ENCODE measurements at regions not wholly inside any gene's neighbourhood (a gene's known extent, or its start where the extent isn't known, plus 50 kb on each side); places are given as distances from the start of the nearest gene placed in this dataset.

GRCh38 chr12:30126944-30127343 is 343.2 kb upstream of the TMTC1 start:
- no peak for TF ChIP-seq EZH2phosphoT487 (IDR thresholded peaks at IDR 0.05; ENCODE audit: borderline replicate concordance, low read length)
- TF ChIP-seq EZH2 (IDR thresholded peaks at IDR 0.05; ENCODE audit: low read length, unreplicated experiment), result no peak
- TF ChIP-seq CTCF (conservative IDR thresholded peaks at IDR 0.05; ENCODE audit: low read depth, low read length), result no peak
- Histone ChIP-seq H3K9ac (ENCODE audit: low read length) (no peak overlapping the region), H3K79me2 (ENCODE audit: low read length) (no peaks in the 10 kb centered on the region), H3K4me3 (ENCODE audit: low read length) (no peak overlapping the region), H3K36me3 (ENCODE audit: low read depth, low read length) (no peaks in the 10 kb centered on the region), H2AFZ (ENCODE audit: low read length) (no peak overlapping the region), H3F3A (ENCODE audit: low read length, unreplicated experiment) (no peaks in the 10 kb centered on the region), H3K27ac (ENCODE audit: low read length) (no peak overlapping the region), H3K9me2 (replicated peaks; ENCODE audit: low read length) (no peaks in the 10 kb centered on the region), H3K27me3 (ENCODE audit: low read length) (no peaks in the 10 kb centered on the region), H3K9me3 (ENCODE audit: low read length) (no peaks in the 10 kb centered on the region), H3K4me1 (ENCODE audit: insufficient read depth, low read length) (no peaks in the 10 kb centered on the region), H4K20me1 (ENCODE audit: low read length) (no peaks in the 10 kb centered on the region), H3K4me2 (ENCODE audit: low read length) (no peak overlapping the region)
- intact Hi-C loops (cut with micrococcal nuclease), result no loop called here
- no peak for ATAC-seq
- DNase-seq, result no peak
- ChIA-PET CTCF (no interaction called here), POLR2A (ENCODE audit: unreplicated experiment) (no interaction called here)
- BruUV-seq (replicated peaks), result no TSS peak

DNA sequence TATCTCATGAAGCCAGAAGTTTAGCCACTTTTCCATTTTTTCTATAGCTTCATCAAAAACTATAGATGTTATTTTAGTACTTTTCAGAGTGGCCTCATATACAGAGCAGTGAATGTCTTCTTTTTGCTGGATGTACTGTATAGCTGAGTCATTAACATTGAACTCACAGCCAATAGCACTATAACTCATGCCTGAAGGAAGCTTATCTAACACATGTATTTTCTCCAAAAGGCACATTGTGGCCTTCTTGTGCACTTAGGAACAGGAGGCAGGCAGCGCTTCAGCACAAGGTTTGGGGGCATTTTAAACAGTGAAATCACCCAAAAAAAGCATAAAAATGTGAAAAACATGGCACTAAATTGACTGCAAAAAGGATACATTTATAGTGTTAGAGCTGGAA is 336.8 kb upstream of the TMTC1 start:
- ATAC-seq, result no peak
- H2AFZ ChIP-seq (ENCODE audit: low read length), result no peak overlapping the region
- POLR2A ChIA-PET (ENCODE audit: unreplicated experiment), result no interaction called here
- no peak overlapping the region for H3K27ac ChIP-seq (ENCODE audit: low read length)
- no peaks in the 10 kb centered on the region for H3K4me1 ChIP-seq (ENCODE audit: insufficient read depth, low read length)
- no peak overlapping the region for H3K4me2 ChIP-seq (ENCODE audit: low read length)
- no peaks in the 10 kb centered on the region for H3K9me3 ChIP-seq (ENCODE audit: low read length)
- BruUV-seq (replicated peaks), result no TSS peak
- no peak for DNase-seq
- no peak overlapping the region for H3K9ac ChIP-seq (ENCODE audit: low read length)
- no peaks in the 10 kb centered on the region for H4K20me1 ChIP-seq (ENCODE audit: low read length)
- intact Hi-C loops (cut with micrococcal nuclease), result no loop called here
- H3K36me3 ChIP-seq (ENCODE audit: low read depth, low read length), result no peaks in the 10 kb centered on the region
- H3K27me3 ChIP-seq (ENCODE audit: low read length), result no peaks in the 10 kb centered on the region
- no peaks in the 10 kb centered on the region for H3K9me2 ChIP-seq (replicated peaks; ENCODE audit: low read length)
- CTCF ChIA-PET, result no interaction called here
- H3K4me3 ChIP-seq (ENCODE audit: low read length), result no peak overlapping the region
- TF ChIP-seq EZH2phosphoT487 (IDR thresholded peaks at IDR 0.05; ENCODE audit: borderline replicate concordance, low read length) (no peak), EZH2 (IDR thresholded peaks at IDR 0.05; ENCODE audit: low read length, unreplicated experiment) (no peak), CTCF (conservative IDR thresholded peaks at IDR 0.05; ENCODE audit: low read depth, low read length) (no peak)
- no peaks in the 10 kb centered on the region for H3K79me2 ChIP-seq (ENCODE audit: low read length)
- H3F3A ChIP-seq (ENCODE audit: low read length, unreplicated experiment), result no peaks in the 10 kb centered on the region

- H4K20me1 ChIP-seq (ENCODE audit: low read length), result no peaks in the 10 kb centered on the region
- ChIA-PET POLR2A (ENCODE audit: unreplicated experiment) (no interaction called here), CTCF (no interaction called here)
- intact Hi-C loops (cut with micrococcal nuclease), result no loop called here
- no peak overlapping the region for H2AFZ ChIP-seq (ENCODE audit: low read length)
- no peaks in the 10 kb centered on the region for H3K9me2 ChIP-seq (replicated peaks; ENCODE audit: low read length)
- ATAC-seq (no peak), DNase-seq (no peak)
- H3K4me1 ChIP-seq (ENCODE audit: insufficient read depth, low read length), result no peaks in the 10 kb centered on the region
- no peaks in the 10 kb centered on the region for H3K79me2 ChIP-seq (ENCODE audit: low read length)
- no peaks in the 10 kb centered on the region for H3F3A ChIP-seq (ENCODE audit: low read length, unreplicated experiment)
- no peaks in the 10 kb centered on the region for H3K27me3 ChIP-seq (ENCODE audit: low read length)
- H3K9me3 ChIP-seq (ENCODE audit: low read length), result no peaks in the 10 kb centered on the region
- H3K9ac ChIP-seq (ENCODE audit: low read length), result no peak overlapping the region
- no peak overlapping the region for H3K27ac ChIP-seq (ENCODE audit: low read length)
- TF ChIP-seq CTCF (conservative IDR thresholded peaks at IDR 0.05; ENCODE audit: low read depth, low read length), result no peak
- no peak for TF ChIP-seq EZH2 (IDR thresholded peaks at IDR 0.05; ENCODE audit: low read length, unreplicated experiment)
- TF ChIP-seq EZH2phosphoT487 (IDR thresholded peaks at IDR 0.05; ENCODE audit: borderline replicate concordance, low read length), result no peak
- BruUV-seq (replicated peaks), result no TSS peak
- H3K4me3 ChIP-seq (ENCODE audit: low read length), result no peak overlapping the region
- H3K36me3 ChIP-seq (ENCODE audit: low read depth, low read length), result no peaks in the 10 kb centered on the region
- H3K4me2 ChIP-seq (ENCODE audit: low read length), result no peak overlapping the region
These were observed 333.7 kb upstream of the TMTC1 start for GRCh38 chr12:30117483-30117882.
